Nephron progenitor cell (in vitro differentiated cells): ENCODE measurements at regions not wholly inside any gene's neighbourhood (a gene's known extent, or its start where the extent isn't known, plus 50 kb on each side); places are given as distances from the start of the nearest gene placed in this dataset.
"Not testable (repeated sequence)": the region's sequence is repeated elsewhere in the genome, so short reads cannot be mapped to it uniquely, and the experiment has no call there.

Experiments used
- DNase-seq: peaks from one replicate; pipeline ENCODE4 v3.0.0; 2021
- H3K27ac Mint-ChIP-seq: 2 replicates; pipeline ENCODE4 v1.8.0; 2021; ENCODE audit warnings: mild to moderate bottlenecking, moderate library complexity, mixed read lengths
- H3K27me3 Mint-ChIP-seq: 2 replicates; pipeline ENCODE4 v1.8.0; 2021; ENCODE audit warnings: mild to moderate bottlenecking, low read depth, mixed read lengths; ENCODE audit not compliant: poor library complexity
- H3K36me3 Mint-ChIP-seq: 2 replicates; pipeline ENCODE4 v1.8.0; 2021; ENCODE audit warnings: low read depth, mixed read lengths
- H3K4me1 Mint-ChIP-seq: 2 replicates; pipeline ENCODE4 v1.8.0; 2021; ENCODE audit warnings: mixed read lengths
- H3K4me3 Mint-ChIP-seq: 2 replicates; pipeline ENCODE4 v1.8.0; 2021; ENCODE audit warnings: mild to moderate bottlenecking, moderate library complexity, mixed read lengths
- H3K9me3 Mint-ChIP-seq: 2 replicates; pipeline ENCODE4 v1.8.0; 2021; ENCODE audit warnings: mild to moderate bottlenecking, moderate library complexity, mixed read lengths
- CTCF ChIP-seq: fragments of 200-600 bp; sonication (generic); IDR thresholded peaks from 2 replicates; pipeline ENCODE4 v1.5.0; 2021; ENCODE audit warnings: antibody characterized with exemption

- Mint-ChIP-seq H3K4me3 (no peak overlapping the region), H3K36me3 (no peaks in the 10 kb centered on the region), H3K27me3 (peaks cover 3% of the 10 kb centered on the region), H3K27ac (no peak overlapping the region), H3K9me3 (peaks cover 29% of the 10 kb centered on the region), H3K4me1 (no peaks in the 10 kb centered on the region)
- DNase-seq = no peak
- TF ChIP-seq CTCF = no peak
Measured at GRCh38 chr16:59651662-59652061, 917.5 kb upstream of the GOT2 start.

GRCh38 chr16:59645194-59645593 is 911.1 kb upstream of the GOT2 start:
- no peak overlapping the region for H3K27ac Mint-ChIP-seq
- H3K4me3 Mint-ChIP-seq = no peak overlapping the region
- H3K27me3 Mint-ChIP-seq = peaks cover 3% of the 10 kb centered on the region
- H3K4me1 Mint-ChIP-seq = no peaks in the 10 kb centered on the region
- TF ChIP-seq CTCF = no peak
- no peak for DNase-seq
- peaks cover 49% of the 10 kb centered on the region for H3K9me3 Mint-ChIP-seq
- H3K36me3 Mint-ChIP-seq = no peaks in the 10 kb centered on the region

- Mint-ChIP-seq H3K4me1 (no peaks in the 10 kb centered on the region), H3K4me3 (no peak overlapping the region), H3K27me3 (no peaks in the 10 kb centered on the region), H3K36me3 (no peaks in the 10 kb centered on the region), H3K9me3 (peaks cover 8% of the 10 kb centered on the region), H3K27ac (no peak overlapping the region)
- no peak for TF ChIP-seq CTCF
- no peak for DNase-seq
Measured at GRCh38 chr16:59635674-59636073, 901.6 kb upstream of the GOT2 start.

GRCh38 chr16:59634951-59635350 is 900.8 kb upstream of the GOT2 start:
- DNase-seq = no peak
- no peak overlapping the region for H3K4me3 Mint-ChIP-seq
- no peak overlapping the region for H3K27ac Mint-ChIP-seq

GRCh38 chr16:59634004-59634579 is 900.0 kb upstream of the GOT2 start:
- Mint-ChIP-seq H3K27me3 (no peaks in the 10 kb centered on the region), H3K36me3 (no peaks in the 10 kb centered on the region), H3K4me3 (no peak overlapping the region), H3K4me1 (no peaks in the 10 kb centered on the region), H3K9me3 (peaks cover 8% of the 10 kb centered on the region), H3K27ac (no peak overlapping the region)
- TF ChIP-seq CTCF = no peak
- no peak for DNase-seq

More at GRCh38 chr16:59634951-59635350, 900.8 kb upstream of the GOT2 start:
- H3K36me3 Mint-ChIP-seq = no peaks in the 10 kb centered on the region
- no peak for TF ChIP-seq CTCF
- no peaks in the 10 kb centered on the region for H3K27me3 Mint-ChIP-seq
- H3K9me3 Mint-ChIP-seq = peaks cover 8% of the 10 kb centered on the region
- no peaks in the 10 kb centered on the region for H3K4me1 Mint-ChIP-seq

GRCh38 chr16:59632276-59632855 is 898.2 kb upstream of the GOT2 start:
- Mint-ChIP-seq H3K9me3 (peaks cover 8% of the 10 kb centered on the region), H3K4me1 (no peaks in the 10 kb centered on the region), H3K36me3 (no peaks in the 10 kb centered on the region), H3K4me3 (no peak overlapping the region), H3K27ac (no peak overlapping the region), H3K27me3 (no peaks in the 10 kb centered on the region)
- TF ChIP-seq CTCF = no peak
- DNase-seq = no peak

- not testable (repeated sequence) for H3K9me3 Mint-ChIP-seq, H3K4me3 Mint-ChIP-seq, H3K27me3 Mint-ChIP-seq, H3K36me3 Mint-ChIP-seq, H3K27ac Mint-ChIP-seq, H3K4me1 Mint-ChIP-seq, DNase-seq
Measured at GRCh38 chr16:59624381-59624780, 890.3 kb upstream of the GOT2 start.
